Astrocyte of the spinal cord (primary cell): ENCODE measurements at regions not wholly inside any gene's neighbourhood (a gene's known extent, or its start where the extent isn't known, plus 50 kb on each side); places are given as distances from the start of the nearest gene placed in this dataset.

Experiments used
- DNase-seq: peaks from one replicate; pipeline ENCODE4 v3.0.0; 2011; ENCODE audit warnings: low read depth, low spot score
- H3K4me3 ChIP-seq: 2 replicates; pipeline ENCODE4 v1.5.1; 2011; ENCODE audit warnings: low read depth, mild to moderate bottlenecking, low read length, moderate library complexity
- CTCF ChIP-seq: IDR thresholded peaks from 2 replicates; pipeline ENCODE4 v1.5.1; 2012; ENCODE audit warnings: low read depth, mild to moderate bottlenecking, low read length, inconsistent platforms
- in situ Hi-C: cut with HindIII; loops from 2 replicates; pipeline ENCODE4 v1.10.0; 2017; ENCODE audit warnings: low sequenced_read_pairs

GRCh38 chr5:77925503-77925902, 149.4 kb upstream of the TBCA start:
- no peak overlapping the region for H3K4me3 ChIP-seq
- in situ Hi-C loops, result no loop called here
- no peak for DNase-seq
- TF ChIP-seq CTCF, result no peak

- in situ Hi-C loops, result no loop called here
- TF ChIP-seq CTCF, result no peak
- no peak for DNase-seq
- H3K4me3 ChIP-seq, result no peak overlapping the region
These were observed 147.9 kb upstream of the TBCA start for GRCh38 chr5:77924081-77924480.

GRCh38 chr5:77923666-77924065, 147.5 kb upstream of the TBCA start:
- H3K4me3 ChIP-seq, result no peak overlapping the region
- in situ Hi-C loops, result no loop called here
- DNase-seq, result no peak
- TF ChIP-seq CTCF, result no peak

- no peak overlapping the region for H3K4me3 ChIP-seq
- DNase-seq, result no peak
- no peak for TF ChIP-seq CTCF
- in situ Hi-C loops, result no loop called here
These were observed 145.1 kb upstream of the TBCA start for GRCh38 chr5:77921094-77921768.

- in situ Hi-C loops, result no loop called here
- no peak overlapping the region for H3K4me3 ChIP-seq
- no peak for DNase-seq
- no peak for TF ChIP-seq CTCF
These were observed 144.4 kb upstream of the TBCA start for GRCh38 chr5:77920359-77921058.

- no peak overlapping the region for H3K4me3 ChIP-seq
- in situ Hi-C loops, result no loop called here
- DNase-seq, result no peak
- TF ChIP-seq CTCF, result no peak
These were observed 139.2 kb upstream of the TBCA start for GRCh38 chr5:77915346-77915745.
